Left ventricle myocardium superior (tissue), 1 donor: ENCODE measurements at regions not wholly inside any gene's neighbourhood (a gene's known extent, or its start where the extent isn't known, plus 50 kb on each side); places are given as distances from the start of the nearest gene placed in this dataset.
"Not testable (repeated sequence)": the region's sequence is repeated elsewhere in the genome, so short reads cannot be mapped to it uniquely, and the experiment has no call there.

Source experiments
- ATAC-seq: fragments of 200-7000 bp; cut with Tn5 transposase; one replicate; pipeline ENCODE4 v1.9.1; 2020; ENCODE audit warnings: mild to moderate bottlenecking, moderate library complexity
- DNase-seq: peaks from one replicate; pipeline ENCODE4 v3.0.0-alpha.2; 2020
- intact Hi-C: fragments of 100-400 bp; cut with micrococcal nuclease; formaldehyde crosslinking; loops from one replicate; pipeline ENCODE4 v1.11.0; 2022
- donor health status: DM: no; HTN: yes; CAD: no; lungs with severe emphysema.

GRCh38 chr9:29348999-29349398 lies 1775.7 kb upstream of the C9orf72 start:
- DNase-seq (no peak), ATAC-seq (no peak)
- intact Hi-C loops, result no loop called here

GRCh38 chr9:29389421-29389820 lies 1816.1 kb upstream of the C9orf72 start:
- ATAC-seq (no peak), DNase-seq (no peak)
- intact Hi-C loops, result no loop called here

- intact Hi-C loops, result no loop called here
- DNase-seq (no peak), ATAC-seq (no peak)
These were observed 1817.6 kb upstream of the C9orf72 start for GRCh38 chr9:29390859-29391258.

- DNase-seq (no peak), ATAC-seq (no peak)
- intact Hi-C loops, result no loop called here
These were observed 1819.8 kb upstream of the C9orf72 start for GRCh38 chr9:29393064-29393463.

- no peak for ATAC-seq
- intact Hi-C loops, result no loop called here
- DNase-seq, result no peak
These were observed 1821.6 kb upstream of the C9orf72 start for GRCh38 chr9:29394855-29395254.

- intact Hi-C loops, result no loop called here
- ATAC-seq, result no peak
These were observed 1823.9 kb upstream of the C9orf72 start for GRCh38 chr9:29397148-29397547.

GRCh38 chr9:29416204-29416603 lies 1842.9 kb upstream of the C9orf72 start:
- DNase-seq (no peak), ATAC-seq (no peak)
- intact Hi-C loops, result no loop called here

More at GRCh38 chr9:29397148-29397547, 1823.9 kb upstream of the C9orf72 start:
- no peak for DNase-seq

- intact Hi-C loops, result no loop called here
- ATAC-seq (no peak), DNase-seq (no peak)
These were observed 1849.2 kb upstream of the C9orf72 start for GRCh38 chr9:29422438-29422837.

- DNase-seq (no peak), ATAC-seq (no peak)
- intact Hi-C loops, result no loop called here
These were observed 1858.9 kb upstream of the C9orf72 start for GRCh38 chr9:29432191-29432590.

GRCh38 chr9:29432656-29433055 lies 1859.4 kb upstream of the C9orf72 start:
- ATAC-seq, intact Hi-C loops, DNase-seq: not testable (repeated sequence)

- no peak for DNase-seq
- ATAC-seq, result no peak
- intact Hi-C loops, result no loop called here
These were observed 1862.1 kb upstream of the C9orf72 start for GRCh38 chr9:29435368-29435767.

GRCh38 chr9:29437526-29437925 lies 1864.2 kb upstream of the C9orf72 start:
- DNase-seq, result no peak
- no peak for ATAC-seq
- intact Hi-C loops, result no loop called here

- no peak for ATAC-seq
- intact Hi-C loops, result no loop called here
- DNase-seq, result no peak
These were observed 1866.7 kb upstream of the C9orf72 start for GRCh38 chr9:29439961-29440360.

- DNase-seq (no peak), ATAC-seq (no peak)
- intact Hi-C loops, result no loop called here
These were observed 1867.2 kb upstream of the C9orf72 start for GRCh38 chr9:29440449-29440848.

GRCh38 chr9:29445751-29446150 lies 1872.5 kb upstream of the C9orf72 start:
- ATAC-seq (no peak), DNase-seq (no peak)
- intact Hi-C loops, result no loop called here

GRCh38 chr9:29449306-29449705 lies 1876.0 kb upstream of the C9orf72 start:
- ATAC-seq (no peak), DNase-seq (no peak)
- intact Hi-C loops, result no loop called here

GRCh38 chr9:29450343-29450875 lies 1877.1 kb upstream of the C9orf72 start:
- intact Hi-C loops, ATAC-seq, DNase-seq: not testable (repeated sequence)

GRCh38 chr9:29456940-29457339 lies 1883.7 kb upstream of the C9orf72 start:
- intact Hi-C loops, result no loop called here
- DNase-seq, result no peak
- no peak for ATAC-seq

GRCh38 chr9:29475471-29475870 lies 1902.2 kb upstream of the C9orf72 start:
- intact Hi-C loops, result no loop called here
- DNase-seq (no peak), ATAC-seq (no peak)

- ATAC-seq, result no peak
- no peak for DNase-seq
- intact Hi-C loops, result no loop called here
These were observed 1938.4 kb upstream of the C9orf72 start for GRCh38 chr9:29511680-29512079.

GRCh38 chr9:29514336-29514735 lies 1941.1 kb upstream of the C9orf72 start:
- peak; percentile 29 for DNase-seq
- ATAC-seq, result no peak
- intact Hi-C loops, result no loop called here

GRCh38 chr9:29514862-29515261 lies 1941.6 kb upstream of the C9orf72 start:
- no peak for DNase-seq
- intact Hi-C loops, result no loop called here
- no peak for ATAC-seq
